ENCODE measurements at regions not wholly inside any gene's neighbourhood (a gene's known extent, or its start where the extent isn't known, plus 50 kb on each side); places are given as distances from the start of the nearest gene placed in this dataset.

DNA sequence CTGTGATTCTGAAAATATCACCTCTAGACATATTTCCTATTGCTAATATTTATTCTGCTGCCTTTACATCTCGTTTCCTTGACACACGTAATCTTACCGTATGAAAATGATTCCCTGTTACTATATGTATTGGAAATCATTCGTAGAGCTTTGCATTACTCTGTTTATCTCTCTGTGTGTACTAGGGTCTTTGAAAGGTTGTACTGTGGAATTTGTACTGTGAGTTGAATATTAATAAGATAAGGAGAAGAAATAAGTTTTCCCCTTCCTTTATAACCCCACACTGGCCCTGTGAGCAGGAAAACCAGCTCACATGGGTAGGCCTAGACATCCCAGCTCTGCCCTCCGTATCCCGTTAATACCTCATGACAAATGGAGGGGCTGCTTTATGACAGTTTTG is 354.9 kb downstream of the KLF5 start:
- intact Hi-C loops (cut with micrococcal nuclease): loop anchor here (10.0 kb wide), 1 partner anchor 189 kb away; no protein-coding TSS in a partner anchor
- ChIA-PET CTCF (no interaction called here), RAD21 (ENCODE audit: low non-redundant PET in 1 of 2, low total read pairs in 2 of 2, uncharacterized antibody in 2 of 2, unreplicated experiment in 2 of 2) (no interaction called here), POLR2A (no interaction called here)
- DNase-seq (ENCODE audit: low read depth, low spot score) (no peak), ATAC-seq (no peak)
- Histone ChIP-seq H3K9ac (ENCODE audit: low read length) (no peak overlapping the region), H3K27me3 (ENCODE audit: insufficient read depth, low read length) (no peaks in the 10 kb centered on the region), H4K20me1 (ENCODE audit: insufficient read depth) (no peaks in the 10 kb centered on the region), H3K36me3 (ENCODE audit: control insufficient read depth in 1 of 2, insufficient read depth in 2 of 2, low read length in 2 of 2) (no peaks in the 10 kb centered on the region), H3K4me3 (replicated peaks in 1 of 2; ENCODE audit: low read depth in 1 of 2, low read length in 2 of 2) (no peak overlapping the region), H3K79me2 (ENCODE audit: insufficient read depth, low read length) (no peaks in the 10 kb centered on the region), H3K27ac (ENCODE audit: low read depth, low read length) (no peak overlapping the region), H3K4me2 (ENCODE audit: low read length) (no peak overlapping the region), H3K9me2 (ENCODE audit: insufficient read depth) (no peaks in the 10 kb centered on the region), H3K4me1 (ENCODE audit: control insufficient read depth in 1 of 2, insufficient read depth in 2 of 2, low read length in 2 of 2) (peaks cover 5 to 47% of the 10 kb centered on the region in 2 experiments; a peak in 3 of 4 replicates), H3K9me3 (ENCODE audit: control insufficient read depth in 1 of 2, insufficient read depth in 1 of 2, low read depth in 1 of 2, low read length in 2 of 2) (no peaks in the 10 kb centered on the region), H2AFZ (ENCODE audit: low read depth, low read length, poor library complexity, severe bottlenecking) (peak overlapping the region; percentile 8)
- TF ChIP-seq YY1 (IDR thresholded peaks at IDR 0.05; ENCODE audit: extremely low read depth, insufficient replicate concordance, low read depth, low read length) (no peak), EZH2 (IDR thresholded peaks at IDR 0.05) (no peak), ZFX (IDR thresholded peaks at IDR 0.05) (no peak), SIN3A (IDR thresholded peaks at IDR 0.05; ENCODE audit: low read depth) (no peak), EZH2phosphoT487 (IDR thresholded peaks at IDR 0.05; ENCODE audit: borderline replicate concordance) (no peak), EGR1 (IDR thresholded peaks at IDR 0.05; ENCODE audit: low read depth) (no peak), TCF7L2 (IDR thresholded peaks at IDR 0.05; ENCODE audit: borderline replicate concordance, extremely low read depth, insufficient read depth, insufficient read length) (no peak), SP1 (IDR thresholded peaks at IDR 0.05; ENCODE audit: low read depth) (no peak), POLR2A (IDR thresholded peaks at IDR 0.05; ENCODE audit: borderline replicate concordance, extremely low read depth, insufficient read depth, insufficient read length) (no peak), SRF (IDR thresholded peaks at IDR 0.05; ENCODE audit: low read depth) (no peak)
- TF ChIP-seq, protein P1, sequence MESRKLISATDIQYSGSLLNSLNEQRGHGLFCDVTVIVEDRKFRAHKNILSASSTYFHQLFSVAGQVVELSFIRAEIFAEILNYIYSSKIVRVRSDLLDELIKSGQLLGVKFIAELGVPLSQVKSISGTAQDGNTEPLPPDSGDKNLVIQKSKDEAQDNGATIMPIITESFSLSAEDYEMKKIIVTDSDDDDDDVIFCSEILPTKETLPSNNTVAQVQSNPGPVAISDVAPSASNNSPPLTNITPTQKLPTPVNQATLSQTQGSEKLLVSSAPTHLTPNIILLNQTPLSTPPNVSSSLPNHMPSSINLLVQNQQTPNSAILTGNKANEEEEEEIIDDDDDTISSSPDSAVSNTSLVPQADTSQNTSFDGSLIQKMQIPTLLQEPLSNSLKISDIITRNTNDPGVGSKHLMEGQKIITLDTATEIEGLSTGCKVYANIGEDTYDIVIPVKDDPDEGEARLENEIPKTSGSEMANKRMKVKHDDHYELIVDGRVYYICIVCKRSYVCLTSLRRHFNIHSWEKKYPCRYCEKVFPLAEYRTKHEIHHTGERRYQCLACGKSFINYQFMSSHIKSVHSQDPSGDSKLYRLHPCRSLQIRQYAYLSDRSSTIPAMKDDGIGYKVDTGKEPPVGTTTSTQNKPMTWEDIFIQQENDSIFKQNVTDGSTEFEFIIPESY (IDR thresholded peaks at IDR 0.05; ENCODE audit: extremely low read depth, insufficient replicate concordance, low read length): no peak
- TF ChIP-seq, protein P2, sequence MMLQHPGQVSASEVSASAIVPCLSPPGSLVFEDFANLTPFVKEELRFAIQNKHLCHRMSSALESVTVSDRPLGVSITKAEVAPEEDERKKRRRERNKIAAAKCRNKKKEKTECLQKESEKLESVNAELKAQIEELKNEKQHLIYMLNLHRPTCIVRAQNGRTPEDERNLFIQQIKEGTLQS (IDR thresholded peaks at IDR 0.05): no peak
- TF ChIP-seq, protein P3, sequence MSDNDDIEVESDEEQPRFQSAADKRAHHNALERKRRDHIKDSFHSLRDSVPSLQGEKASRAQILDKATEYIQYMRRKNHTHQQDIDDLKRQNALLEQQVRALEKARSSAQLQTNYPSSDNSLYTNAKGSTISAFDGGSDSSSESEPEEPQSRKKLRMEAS (IDR thresholded peaks at IDR 0.05): no peak
- TF ChIP-seq, protein P4, sequence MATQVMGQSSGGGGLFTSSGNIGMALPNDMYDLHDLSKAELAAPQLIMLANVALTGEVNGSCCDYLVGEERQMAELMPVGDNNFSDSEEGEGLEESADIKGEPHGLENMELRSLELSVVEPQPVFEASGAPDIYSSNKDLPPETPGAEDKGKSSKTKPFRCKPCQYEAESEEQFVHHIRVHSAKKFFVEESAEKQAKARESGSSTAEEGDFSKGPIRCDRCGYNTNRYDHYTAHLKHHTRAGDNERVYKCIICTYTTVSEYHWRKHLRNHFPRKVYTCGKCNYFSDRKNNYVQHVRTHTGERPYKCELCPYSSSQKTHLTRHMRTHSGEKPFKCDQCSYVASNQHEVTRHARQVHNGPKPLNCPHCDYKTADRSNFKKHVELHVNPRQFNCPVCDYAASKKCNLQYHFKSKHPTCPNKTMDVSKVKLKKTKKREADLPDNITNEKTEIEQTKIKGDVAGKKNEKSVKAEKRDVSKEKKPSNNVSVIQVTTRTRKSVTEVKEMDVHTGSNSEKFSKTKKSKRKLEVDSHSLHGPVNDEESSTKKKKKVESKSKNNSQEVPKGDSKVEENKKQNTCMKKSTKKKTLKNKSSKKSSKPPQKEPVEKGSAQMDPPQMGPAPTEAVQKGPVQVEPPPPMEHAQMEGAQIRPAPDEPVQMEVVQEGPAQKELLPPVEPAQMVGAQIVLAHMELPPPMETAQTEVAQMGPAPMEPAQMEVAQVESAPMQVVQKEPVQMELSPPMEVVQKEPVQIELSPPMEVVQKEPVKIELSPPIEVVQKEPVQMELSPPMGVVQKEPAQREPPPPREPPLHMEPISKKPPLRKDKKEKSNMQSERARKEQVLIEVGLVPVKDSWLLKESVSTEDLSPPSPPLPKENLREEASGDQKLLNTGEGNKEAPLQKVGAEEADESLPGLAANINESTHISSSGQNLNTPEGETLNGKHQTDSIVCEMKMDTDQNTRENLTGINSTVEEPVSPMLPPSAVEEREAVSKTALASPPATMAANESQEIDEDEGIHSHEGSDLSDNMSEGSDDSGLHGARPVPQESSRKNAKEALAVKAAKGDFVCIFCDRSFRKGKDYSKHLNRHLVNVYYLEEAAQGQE (IDR thresholded peaks at IDR 0.05; ENCODE audit: low read depth): no peak
- TF ChIP-seq, protein P5, sequence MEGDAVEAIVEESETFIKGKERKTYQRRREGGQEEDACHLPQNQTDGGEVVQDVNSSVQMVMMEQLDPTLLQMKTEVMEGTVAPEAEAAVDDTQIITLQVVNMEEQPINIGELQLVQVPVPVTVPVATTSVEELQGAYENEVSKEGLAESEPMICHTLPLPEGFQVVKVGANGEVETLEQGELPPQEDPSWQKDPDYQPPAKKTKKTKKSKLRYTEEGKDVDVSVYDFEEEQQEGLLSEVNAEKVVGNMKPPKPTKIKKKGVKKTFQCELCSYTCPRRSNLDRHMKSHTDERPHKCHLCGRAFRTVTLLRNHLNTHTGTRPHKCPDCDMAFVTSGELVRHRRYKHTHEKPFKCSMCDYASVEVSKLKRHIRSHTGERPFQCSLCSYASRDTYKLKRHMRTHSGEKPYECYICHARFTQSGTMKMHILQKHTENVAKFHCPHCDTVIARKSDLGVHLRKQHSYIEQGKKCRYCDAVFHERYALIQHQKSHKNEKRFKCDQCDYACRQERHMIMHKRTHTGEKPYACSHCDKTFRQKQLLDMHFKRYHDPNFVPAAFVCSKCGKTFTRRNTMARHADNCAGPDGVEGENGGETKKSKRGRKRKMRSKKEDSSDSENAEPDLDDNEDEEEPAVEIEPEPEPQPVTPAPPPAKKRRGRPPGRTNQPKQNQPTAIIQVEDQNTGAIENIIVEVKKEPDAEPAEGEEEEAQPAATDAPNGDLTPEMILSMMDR (IDR thresholded peaks at IDR 0.05 in 2 of 3, conservative IDR thresholded peaks at IDR 0.05 in 1 of 3; ENCODE audit: borderline replicate concordance in 1 of 3, insufficient read depth in 1 of 3, low read depth in 2 of 3, low read length in 2 of 3): no peak
- BruUV-seq (replicated peaks): no TSS peak

All from HCT116 (cell line).